Colon (tissue), 2 donors: ENCODE measurements at regions not wholly inside any gene's neighbourhood (a gene's known extent, or its start where the extent isn't known, plus 50 kb on each side); places are given as distances from the start of the nearest gene placed in this dataset.

ENCODE experiments used
- FAIRE-seq: peaks from 2 replicates; lab custom pipeline; 2012; peaks lifted over from hg19 to GRCh38; lab: Jason Lieb, UNC
- donor health status: control.
- donor health status: control.

DNA sequence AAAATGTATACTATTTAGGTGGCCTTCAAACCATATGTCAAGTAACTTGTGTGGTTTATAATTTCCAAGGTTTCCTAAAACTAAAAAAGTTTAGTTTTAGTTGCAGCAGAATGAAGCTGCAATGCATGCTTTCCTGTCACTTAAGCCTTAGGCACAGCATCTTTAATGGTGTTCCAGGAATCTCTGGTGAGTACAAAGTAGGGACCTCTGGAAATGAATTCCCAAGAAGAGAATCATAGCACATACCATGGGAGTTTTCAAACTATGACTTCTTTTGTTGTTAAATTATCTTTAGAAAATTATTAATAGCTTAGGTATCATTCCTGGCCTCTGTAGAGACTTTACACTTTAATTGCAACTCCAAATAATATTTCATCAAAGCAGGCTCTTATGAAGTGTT, 1005.9 kb upstream of the PABPC4L start:
- no peak for FAIRE-seq

- no peak for FAIRE-seq
Observed at GRCh38 chr4:135204311-135204710, 1002.7 kb upstream of the PABPC4L start.

- FAIRE-seq, result no peak
Observed at GRCh38 chr4:135201081-135201480, 999.5 kb upstream of the PABPC4L start.

DNA sequence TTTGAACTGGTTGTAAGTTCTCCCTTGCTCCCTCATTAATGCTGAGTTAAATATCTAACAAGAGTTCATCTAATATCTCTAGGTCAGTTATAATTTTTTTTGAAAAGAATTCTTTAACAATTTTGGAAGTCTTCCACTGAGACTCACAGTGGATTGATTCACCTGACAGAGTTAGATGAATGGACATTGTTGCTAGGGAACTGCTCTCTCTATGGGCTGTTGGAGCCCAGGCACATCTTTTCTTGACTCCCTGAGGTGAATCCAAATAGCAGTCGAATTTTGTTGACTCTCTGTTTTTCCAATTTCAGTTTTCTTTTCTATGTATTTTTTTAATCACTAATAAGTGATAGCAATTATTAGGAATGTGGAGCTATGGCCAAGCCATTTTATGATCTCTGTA, 996.1 kb upstream of the PABPC4L start:
- no peak for FAIRE-seq

DNA sequence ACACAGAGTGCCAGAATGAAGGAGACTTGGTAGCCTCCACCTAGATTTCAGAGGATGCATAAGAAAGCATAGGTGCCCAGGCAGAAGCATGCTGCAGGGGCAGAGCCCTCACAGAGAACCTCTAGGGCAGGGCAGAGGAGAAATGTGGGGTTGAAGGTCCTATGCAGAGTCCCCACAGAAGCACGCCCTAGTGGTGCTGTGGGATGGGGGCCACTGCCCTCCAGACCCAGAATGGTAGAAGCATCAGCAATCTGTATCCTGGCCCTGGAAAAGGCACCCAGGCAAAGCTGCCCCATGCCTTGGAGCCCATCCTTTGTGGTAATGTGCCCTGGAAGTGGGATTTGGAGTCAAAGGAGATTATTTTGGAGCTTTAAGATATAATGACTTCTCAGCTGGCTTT, 992.9 kb upstream of the PABPC4L start:
- no peak for FAIRE-seq

DNA sequence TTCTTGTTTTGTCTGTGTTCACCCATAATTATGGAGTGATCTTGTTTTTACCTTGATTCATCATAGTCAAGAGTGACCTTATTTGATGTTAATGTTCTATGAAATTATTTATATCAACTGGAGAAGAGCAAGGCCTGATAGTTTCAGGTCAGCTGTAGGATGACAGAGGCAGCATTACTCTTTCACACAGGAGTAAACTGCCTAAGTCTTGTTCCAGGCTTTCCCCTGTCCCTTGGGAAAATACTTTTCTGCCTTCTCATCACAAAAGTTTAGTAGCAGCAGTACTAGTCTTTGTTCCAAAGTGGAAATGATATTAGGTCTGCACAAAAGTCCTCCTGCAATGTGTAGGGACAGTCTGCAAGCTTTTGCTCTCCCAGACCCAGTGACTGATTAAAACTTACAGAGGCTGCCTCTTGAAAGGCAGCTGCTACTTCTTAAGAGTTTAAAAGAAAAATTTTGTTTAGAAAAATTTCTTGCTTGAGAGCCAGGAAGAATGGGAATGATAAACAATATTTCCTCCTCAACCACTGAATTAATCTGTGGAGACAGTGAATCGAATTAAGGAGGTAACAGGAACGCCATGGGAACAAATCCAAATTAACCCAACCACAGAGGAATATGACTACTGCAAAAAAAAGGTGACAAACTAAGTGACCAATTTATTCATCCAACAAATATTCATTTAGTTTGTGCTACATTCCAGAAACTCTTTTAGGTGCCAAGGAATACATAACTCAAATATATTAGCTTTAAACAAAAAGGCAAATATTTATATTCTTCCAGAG, 991.4 kb upstream of the PABPC4L start:
- no peak for FAIRE-seq

GRCh38 chr4:135191596-135191995, 990.0 kb upstream of the PABPC4L start:
- no peak for FAIRE-seq

DNA sequence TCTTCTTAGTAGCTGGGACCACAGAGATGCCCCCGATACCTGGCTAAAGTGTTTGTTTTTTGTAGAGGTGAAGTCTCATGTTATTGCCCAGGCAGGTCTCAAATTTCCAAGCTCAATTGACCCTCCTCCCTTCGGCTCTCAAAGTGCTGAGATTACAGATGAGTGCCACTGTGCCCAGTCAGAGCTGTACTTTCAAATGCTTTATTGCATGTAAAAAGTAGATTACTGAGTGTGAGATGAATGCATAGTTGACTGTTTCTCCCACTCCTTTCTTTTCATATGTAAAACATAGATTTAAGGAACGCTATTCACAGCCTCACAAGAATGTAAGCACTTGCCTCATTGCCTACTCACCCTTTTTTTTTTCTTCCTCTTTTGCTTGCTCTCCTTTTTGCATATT, 984.4 kb upstream of the PABPC4L start:
- no peak for FAIRE-seq

GRCh38 chr4:135185256-135185655, 983.7 kb upstream of the PABPC4L start:
- no peak for FAIRE-seq

GRCh38 chr4:135184715-135185114, 983.1 kb upstream of the PABPC4L start:
- FAIRE-seq, result no peak

DNA sequence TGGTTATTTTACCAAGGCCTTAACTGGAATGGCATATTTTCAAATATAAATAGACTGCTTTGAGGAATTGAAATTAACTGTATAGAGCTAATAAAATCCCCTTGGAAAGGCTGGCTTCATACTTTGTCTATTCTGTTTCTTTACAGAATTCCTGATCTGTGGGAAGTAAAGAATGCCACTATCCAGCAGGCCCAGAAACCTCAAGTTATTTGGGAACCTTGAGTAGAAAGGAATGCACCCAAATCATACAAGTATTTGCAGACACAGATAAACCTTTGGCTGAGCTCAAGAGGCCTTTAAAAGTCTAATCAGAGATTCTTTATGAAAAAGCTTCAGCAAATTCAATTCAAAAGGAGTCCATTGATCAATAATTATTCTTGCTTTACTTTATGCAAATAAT, 975.7 kb upstream of the PABPC4L start:
- no peak for FAIRE-seq

DNA sequence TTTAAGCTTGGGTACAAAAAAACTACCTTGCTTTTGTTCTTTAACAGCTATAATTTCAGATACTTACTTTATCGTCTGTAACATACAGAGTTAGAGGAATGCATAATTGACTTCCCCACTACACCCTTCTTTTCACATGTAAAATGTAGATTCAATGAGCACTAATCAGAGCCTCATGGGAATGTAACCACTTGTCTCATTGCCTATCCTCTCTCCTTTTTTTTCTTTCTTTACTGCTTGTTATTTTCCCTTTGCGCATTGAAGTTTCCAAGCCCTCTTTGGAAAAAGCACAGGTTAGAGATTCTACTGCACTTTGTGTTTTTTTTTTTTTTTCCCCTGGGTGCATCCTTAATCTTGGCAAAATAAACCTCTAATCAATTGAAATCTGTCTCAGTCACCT, 965.1 kb upstream of the PABPC4L start:
- no peak for FAIRE-seq

GRCh38 chr4:135164601-135165000, 963.0 kb upstream of the PABPC4L start:
- no peak for FAIRE-seq

DNA sequence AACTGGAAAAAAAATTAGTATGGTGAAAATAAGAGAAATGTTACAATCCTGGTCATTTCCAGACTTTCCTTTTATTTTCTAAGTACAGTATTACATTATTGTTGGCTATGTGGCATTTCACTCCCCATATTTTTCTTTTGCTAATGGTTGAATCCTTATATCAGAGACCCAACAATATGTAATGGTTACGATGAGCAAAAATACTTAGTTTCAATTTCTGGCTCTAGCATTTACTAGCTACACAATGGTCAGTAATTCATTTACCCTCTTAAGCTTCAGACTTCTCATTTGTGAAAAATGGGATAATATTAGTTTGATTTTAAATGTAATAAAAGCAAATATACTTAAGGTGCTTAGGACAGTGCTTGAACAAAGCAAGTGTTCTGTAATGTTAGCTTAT, 942.9 kb upstream of the PABPC4L start:
- no peak for FAIRE-seq

GRCh38 chr4:135124196-135124595, 922.6 kb upstream of the PABPC4L start:
- FAIRE-seq, result no peak

GRCh38 chr4:135123632-135124031, 922.0 kb upstream of the PABPC4L start:
- no peak for FAIRE-seq

DNA sequence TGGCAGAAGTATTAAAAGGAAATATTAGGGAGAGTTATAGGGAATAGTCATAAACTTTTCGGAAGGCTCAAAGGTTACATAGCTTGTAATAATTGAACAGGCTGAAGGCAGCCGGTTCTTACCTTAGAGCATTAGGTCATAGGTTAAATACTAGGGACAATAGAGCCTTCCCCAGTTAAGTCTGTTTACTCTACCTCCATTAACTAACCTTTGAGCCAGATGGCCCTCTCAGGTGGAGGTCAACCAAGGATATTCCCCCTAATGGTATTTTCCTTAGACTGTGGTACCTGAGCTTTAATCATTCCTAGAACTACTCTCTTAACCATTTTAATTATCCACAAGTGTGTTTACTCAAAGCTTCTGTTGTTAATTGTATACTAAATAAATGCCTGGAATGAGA, 920.9 kb upstream of the PABPC4L start:
- no peak for FAIRE-seq

GRCh38 chr4:135120195-135120594, 918.6 kb upstream of the PABPC4L start:
- FAIRE-seq, result no peak

- FAIRE-seq, result no peak
Observed at GRCh38 chr4:135114079-135114478, 912.5 kb upstream of the PABPC4L start.

- no peak for FAIRE-seq
Observed at GRCh38 chr4:135098061-135098460, 896.5 kb upstream of the PABPC4L start.

- no peak for FAIRE-seq
Observed at GRCh38 chr4:135073389-135073788, 871.8 kb upstream of the PABPC4L start.

DNA sequence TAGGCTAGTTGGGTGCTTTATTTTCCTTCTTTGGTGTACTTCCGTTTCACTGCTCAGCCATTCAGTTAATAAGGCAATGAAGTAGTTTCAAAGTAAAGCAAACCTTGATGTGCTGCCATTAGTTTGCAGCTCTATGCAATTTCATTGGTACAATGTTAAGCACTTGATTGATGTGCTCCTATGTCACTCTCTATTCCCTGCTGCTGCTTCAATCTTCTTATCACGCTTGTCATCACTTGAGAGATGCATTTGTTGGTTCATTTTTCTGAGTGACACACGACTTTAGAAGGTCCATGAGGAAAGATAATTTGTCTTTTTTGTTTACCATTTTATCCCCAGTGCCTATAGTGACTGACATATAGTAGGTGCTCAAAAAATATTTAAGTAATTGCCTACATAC, 871.0 kb upstream of the PABPC4L start:
- no peak for FAIRE-seq

DNA sequence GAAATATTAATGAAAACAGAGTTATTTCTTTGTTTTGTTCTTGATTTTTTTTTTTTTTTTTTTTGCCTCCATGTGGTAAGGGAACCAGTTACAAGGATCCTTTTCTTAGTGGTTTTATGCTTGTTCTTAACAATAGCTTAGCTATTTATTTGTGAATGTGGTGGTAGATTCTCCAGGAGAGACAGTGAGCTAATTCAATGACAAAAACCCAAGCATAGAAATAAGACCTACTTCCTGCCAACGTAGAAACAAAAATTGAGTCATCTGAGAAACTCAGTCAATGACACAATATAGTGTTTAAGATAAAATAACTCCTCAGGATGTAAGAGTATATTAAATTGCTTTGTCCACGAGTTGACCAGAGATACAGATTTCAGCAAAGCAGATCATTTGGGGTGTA, 863.8 kb upstream of the PABPC4L start:
- no peak for FAIRE-seq

GRCh38 chr4:135050086-135050717, 848.6 kb upstream of the PABPC4L start:
- no peak for FAIRE-seq
